A549 (cell line): ENCODE measurements at regions not wholly inside any gene's neighbourhood (a gene's known extent, or its start where the extent isn't known, plus 50 kb on each side); places are given as distances from the start of the nearest gene placed in this dataset.

Source experiments
- BHLHE40 ChIP-seq: IDR thresholded peaks from 2 replicates; pipeline ENCODE4 v1.6.1; 2012; ENCODE audit warnings: low read depth, low read length, inconsistent platforms
- CHD2 ChIP-seq: fragments of 150-350 bp; IDR thresholded peaks from 2 replicates; pipeline ENCODE4 v1.6.1; 2014; ENCODE audit warnings: low read length; ENCODE audit not compliant: partially characterized antibody
- CTCF ChIP-seq: fragments of >200 bp; sonication (Bioruptor Twin); formaldehyde crosslinking; IDR thresholded peaks from 3 replicates; pipeline ENCODE4 v1.5.1; 2016
- EP300 ChIP-seq, 2 experiments: fragments of >200 bp; sonication (Bioruptor Twin); formaldehyde crosslinking; IDR thresholded peaks; 2 replicates in 1 of 2; 3 replicates in 1 of 2; pipeline ENCODE4 v1.6.1; 2016 to 2017
- NFE2L2 ChIP-seq: fragments of 150-350 bp; conservative IDR thresholded peaks from 2 replicates; pipeline ENCODE4 v1.6.1; 2014; ENCODE audit warnings: low read length
- NR3C1 ChIP-seq: fragments of >200 bp; sonication (Bioruptor Twin); formaldehyde crosslinking; IDR thresholded peaks from 3 replicates; pipeline ENCODE4 v1.6.1; 2017
- POLR2A ChIP-seq: IDR thresholded peaks from 2 replicates; pipeline ENCODE4 v1.6.1; 2012; ENCODE audit warnings: mild to moderate bottlenecking, low read length
- RAD21 ChIP-seq, 2 experiments: fragments of >200 bp in 1 of 2; sonication (Bioruptor Twin) in 1 of 2; formaldehyde crosslinking in 1 of 2; IDR thresholded peaks in 1 of 2; conservative IDR thresholded peaks in 1 of 2; 2 replicates in 1 of 2; 3 replicates in 1 of 2; pipeline ENCODE4 v1.6.1; 2012 to 2018; ENCODE audit warnings: inconsistent platforms in 1 of 2
- REST ChIP-seq: fragments of 200-600 bp; sonication (generic); IDR thresholded peaks from 2 replicates; pipeline ENCODE4 v1.6.1; 2016; ENCODE audit warnings: antibody characterized with exemption, mild to moderate bottlenecking, moderate library complexity
- SMC3 ChIP-seq: fragments of >200 bp; sonication (Bioruptor Twin); formaldehyde crosslinking; IDR thresholded peaks from 3 replicates; pipeline ENCODE4 v1.6.1; 2018; ENCODE audit warnings: inconsistent platforms
- ZFP36 ChIP-seq: fragments of 450-650 bp; IDR thresholded peaks from 2 replicates; pipeline ENCODE4 v1.6.1; 2014; ENCODE audit warnings: borderline replicate concordance; ENCODE audit not compliant: partially characterized antibody

- TF ChIP-seq CHD2 (no peak), CTCF (no peak), RAD21 (conservative IDR thresholded peaks at IDR 0.05 in 1 of 2, IDR thresholded peaks at IDR 0.05 in 1 of 2) (no peak), EP300 (IDR thresholded peaks at IDR 0.05) (no peak), ZFP36 (no peak), NFE2L2 (no peak), NR3C1 (no peak), BHLHE40 (no peak), SMC3 (no peak), POLR2A (no peak), REST (no peak)
Measured at GRCh38 chr7:42687211-42688055, 224.4 kb downstream of the C7orf25 start.
